Heart right ventricle (tissue), 16 donors: ENCODE measurements at regions not wholly inside any gene's neighbourhood (a gene's known extent, or its start where the extent isn't known, plus 50 kb on each side); places are given as distances from the start of the nearest gene placed in this dataset.
A peak's percentile ranks its signal among the peaks of the same experiment; 100 is the strongest.

Experiments
- ATAC-seq, 8 donors: fragments of 200-7000 bp; cut with Tn5 transposase; one replicate each; pipeline ENCODE4 v1.9.1; 2020; ENCODE audit warnings: mild to moderate bottlenecking in 8 of 8, moderate library complexity in 8 of 8, moderate number of reproducible peaks in 1 of 8
- DNase-seq, 2 donors: peaks; one replicate each; pipeline ENCODE4 v3.0.0-alpha.2; 2020
- H3K27ac ChIP-seq, 10 donors: fragments of 200-600 bp; sonication (generic) in 2 of 10; one replicate each; pipeline versions ENCODE4 v1.5.0 to v1.8.0; 2020 to 2022; ENCODE audit warnings: mild to moderate bottlenecking in 3 of 10
- H3K27me3 ChIP-seq, 7 donors: fragments of 200-600 bp; one replicate each; pipeline ENCODE4 v1.8.0; 2021 to 2022; ENCODE audit warnings: mild to moderate bottlenecking in 2 of 7
- H3K36me3 ChIP-seq, 9 donors: fragments of 200-600 bp; sonication (generic) in 1 of 9; one replicate each; pipeline versions ENCODE4 v1.5.0 to v1.8.0; 2020 to 2022; ENCODE audit warnings: mild to moderate bottlenecking in 2 of 9
- H3K4me1 ChIP-seq, 9 donors: fragments of 200-600 bp; sonication (generic) in 1 of 9; one replicate each; pipeline versions ENCODE4 v1.5.0 to v1.8.0; 2020 to 2022; ENCODE audit warnings: mild to moderate bottlenecking in 4 of 9
- H3K4me3 ChIP-seq, 10 donors: fragments of 200-600 bp; sonication (generic) in 2 of 10; one replicate each; pipeline versions ENCODE4 v1.5.0 to v1.8.0; 2020 to 2022; ENCODE audit warnings: mild to moderate bottlenecking in 7 of 10, moderate library complexity in 2 of 10
- H3K9me3 ChIP-seq, 11 donors: fragments of 200-600 bp in 10 of 11; sonication (generic) in 2 of 11; one replicate each; pipeline versions ENCODE4 v1.5.0 to v1.8.0; 2013 to 2022; ENCODE audit warnings: mild to moderate bottlenecking in 2 of 11, control low read depth in 1 of 11, moderate library complexity in 1 of 11
- CTCF ChIP-seq, 9 donors: fragments of 200-600 bp; sonication (generic) in 2 of 9; IDR thresholded peaks; one replicate each; pipeline versions ENCODE4 v1.5.0 to v1.8.0; 2021 to 2022; ENCODE audit warnings: antibody characterized with exemption in 9 of 9, mild to moderate bottlenecking in 5 of 9, moderate library complexity in 1 of 9
- WGBS, 2 donors: extraction: QIAGEN DNeasy Blood & Tissue Kit; methylation state at CpG; one replicate each; pipeline ENCODE4 v1.1.7; 2013; ENCODE audit warnings: inconsistent platforms in 1 of 2; 5-methylcytosine and 5-hydroxymethylcytosine counted together
- intact Hi-C, 10 donors: fragments of 100-400 bp; cut with DNase I; formaldehyde crosslinking; loops; one replicate each; pipeline versions ENCODE4 v1.11.1 to v1.14.2; 2022
- donor health status: Arrhythmogenic right ventricular cardiomyopathy.
- donor health status: ischemic (EF 13 %, LVEDD 7.1; RV severe dilation, severe dysfunction).
- donor health status: healthy with polysubstance abuse.
- donor health status: DM: no; HTN: yes; CAD: no.
- donor health status: DM: no; HTN: no; CAD: no.
- donor health status: ischemic (EF 25% LVEDD 6.9; RV normal size, moderate dysfunction).
- donor health status: ischemic (EF 25% LVEDD 5.7; RV mildly dilated, moderate dysfunction).
- donor health status: healthy.
- donor health status: DM: yes; HTN: yes; CAD: no.
- donor health status: Ischemic cardiomyopathy.
- donor health status: ischemic (EF 35%, LVEDD 5.7; RV mildly dilated, moderate dysfunction).
- donor health status: nonischemic (EF 11% LVEDD 7.7; RV severe dilation, severe dysfunction).
- donor health status: DM: yes; HTN: yes; CAD: no.
- donor health status: PGD.
- donor health status: ischemic (EF 29% LVEDD 5.4; RV normal size, mild dysfunction).
- donor health status: nonischemic (EF 23%, LVEDD 6.1; RV moderate dilation, normal function).

DNA sequence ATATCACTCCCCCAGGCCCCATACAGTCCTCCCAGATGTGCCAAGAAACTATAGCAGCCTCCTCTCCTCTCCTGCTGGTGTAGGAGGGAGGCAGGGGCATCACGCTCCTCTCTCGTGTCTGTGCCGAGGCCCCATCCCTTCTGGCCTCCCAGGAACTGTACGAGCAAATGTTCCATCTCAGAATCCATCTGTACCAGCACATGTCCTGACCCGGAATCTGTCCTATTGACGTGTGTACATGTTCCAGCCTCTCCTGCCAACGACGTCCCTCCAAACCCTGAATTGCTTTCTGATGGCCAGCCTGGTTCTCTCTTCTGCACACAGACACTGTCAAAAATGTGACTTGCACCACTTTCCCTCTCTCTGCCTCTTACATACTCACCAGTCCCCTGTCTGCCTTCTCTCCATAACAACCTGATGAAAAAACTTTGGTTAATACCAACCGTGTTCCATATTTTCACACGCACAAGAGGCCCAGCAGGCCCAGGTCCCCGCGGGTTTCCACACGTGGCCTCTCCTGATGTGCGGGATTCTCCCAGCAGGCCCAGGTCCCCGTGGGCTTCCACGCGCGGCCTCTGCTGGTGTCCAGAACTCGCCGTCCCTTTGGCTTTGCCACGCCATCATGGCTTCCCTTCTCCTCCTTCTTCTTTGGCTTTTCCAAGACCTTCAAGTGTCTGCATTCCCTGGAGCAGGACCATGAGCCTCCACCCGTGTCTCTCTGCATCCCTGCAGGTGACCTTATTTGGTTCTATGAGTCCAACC is 125.2 kb upstream of the THBS2 start:
- Histone ChIP-seq H3K27ac (no peak overlapping the region), H3K4me3 (no peak overlapping the region), H3K4me1 (no peaks in the 10 kb centered on the region), H3K27me3 (peaks cover 0 to 10% (median 0%) of the 10 kb centered on the region in 7 donors), H3K36me3 (no peaks in the 10 kb centered on the region), H3K9me3 (peaks cover 0 to 24% (median 0%) of the 10 kb centered on the region in 11 donors)
- intact Hi-C loops, result no loop called here
- 88 to 91% methylated on average over 22 of the region's 22 CpGs for WGBS, 2 donors
- ATAC-seq, result no peak
- DNase-seq, result no peak
- no peak for TF ChIP-seq CTCF (IDR thresholded peaks at IDR 0.05)

DNA sequence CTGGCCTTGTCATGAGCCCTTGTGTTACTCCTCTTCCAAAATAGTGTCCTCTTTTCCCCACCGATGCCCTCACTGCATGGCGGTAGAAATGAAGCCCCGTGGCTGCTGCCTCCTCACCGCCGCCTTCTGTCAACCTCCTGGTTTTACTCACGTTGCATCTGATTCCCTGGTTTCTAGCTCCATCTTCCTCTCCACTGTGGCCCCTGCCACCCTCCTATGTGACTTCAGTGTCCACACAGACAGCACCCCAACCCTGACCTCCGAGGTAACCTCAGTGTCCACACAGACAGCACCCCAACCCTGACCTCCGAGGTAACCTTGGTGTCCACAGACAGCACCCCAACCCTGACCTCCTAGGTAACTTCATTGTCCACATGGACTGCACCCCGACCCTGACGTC is 122.8 kb upstream of the THBS2 start:
- Histone ChIP-seq H3K4me1 (no peaks in the 10 kb centered on the region), H3K9me3 (peaks cover 0 to 21% (median 0%) of the 10 kb centered on the region in 11 donors), H3K36me3 (no peaks in the 10 kb centered on the region), H3K27ac (no peak overlapping the region), H3K4me3 (no peak overlapping the region), H3K27me3 (peaks cover 0 to 10% (median 0%) of the 10 kb centered on the region in 7 donors)
- intact Hi-C loops, result no loop called here
- ATAC-seq, result no peak
- DNase-seq, result no peak
- 92 to 94% methylated on average over 10 of the region's 10 CpGs for WGBS, 2 donors
- no peak for TF ChIP-seq CTCF (IDR thresholded peaks at IDR 0.05)

- no peak for DNase-seq
- Histone ChIP-seq H3K9me3 (peaks cover 0 to 21% (median 0%) of the 10 kb centered on the region in 11 donors), H3K4me1 (no peaks in the 10 kb centered on the region), H3K27me3 (peaks cover 0 to 5% (median 0%) of the 10 kb centered on the region in 7 donors), H3K4me3 (no peak overlapping the region), H3K36me3 (no peaks in the 10 kb centered on the region), H3K27ac (no peak overlapping the region)
- TF ChIP-seq CTCF (IDR thresholded peaks at IDR 0.05), result no peak
- no peak for ATAC-seq
- WGBS, 2 donors, result 70 to 76% methylated on average over 5 of the region's 5 CpGs
- intact Hi-C loops, result no loop called here
These were observed 118.9 kb upstream of the THBS2 start for GRCh38 chr6:169372589-169372988.

GRCh38 chr6:169371344-169372127 is 117.9 kb upstream of the THBS2 start:
- Histone ChIP-seq H3K27ac (no peak overlapping the region), H3K27me3 (peaks cover 0 to 5% (median 0%) of the 10 kb centered on the region in 7 donors), H3K36me3 (no peaks in the 10 kb centered on the region), H3K4me3 (no peak overlapping the region), H3K4me1 (no peaks in the 10 kb centered on the region), H3K9me3 (peaks cover 0 to 21% (median 0%) of the 10 kb centered on the region in 11 donors)
- peak in 1 of 8 donors; percentile 18 for ATAC-seq
- intact Hi-C loops, result no loop called here
- no peak for DNase-seq
- TF ChIP-seq CTCF (IDR thresholded peaks at IDR 0.05), result no peak
- WGBS, 2 donors, result 62 to 64% methylated on average over 12 of the region's 12 CpGs
